IPS DF 19.7 (cell line): ENCODE measurements at regions not wholly inside any gene's neighbourhood (a gene's known extent, or its start where the extent isn't known, plus 50 kb on each side); places are given as distances from the start of the nearest gene placed in this dataset.

ENCODE experiments used
- DNase-seq: peaks from one replicate; pipeline ENCODE4 v3.0.0-alpha.2; 2013; ENCODE audit warnings: low read depth, low spot score

- no peak for DNase-seq
Observed at GRCh38 chr4:13250263-13250662, 233.9 kb downstream of the RAB28 start.

GRCh38 chr4:13248621-13249298 is 235.4 kb downstream of the RAB28 start:
- no peak for DNase-seq

GRCh38 chr4:13246107-13246506 is 238.0 kb downstream of the RAB28 start:
- DNase-seq = no peak

- no peak for DNase-seq
Observed at GRCh38 chr4:13244444-13244843, 239.7 kb downstream of the RAB28 start.

- no peak for DNase-seq
Observed at GRCh38 chr4:13243152-13243551, 241.0 kb downstream of the RAB28 start.

GRCh38 chr4:13240066-13240465 is 244.1 kb downstream of the RAB28 start:
- no peak for DNase-seq

- DNase-seq = no peak
Observed at GRCh38 chr4:13238936-13239335, 245.2 kb downstream of the RAB28 start.

GRCh38 chr4:13236485-13236884 is 247.7 kb downstream of the RAB28 start:
- no peak for DNase-seq

- DNase-seq = no peak
Observed at GRCh38 chr4:13233755-13234154, 250.4 kb downstream of the RAB28 start.

- DNase-seq = no peak
Observed at GRCh38 chr4:13219971-13220370, 264.2 kb downstream of the RAB28 start.

GRCh38 chr4:13218326-13218958 is 265.7 kb downstream of the RAB28 start:
- no peak for DNase-seq

GRCh38 chr4:13215560-13215959 is 268.6 kb downstream of the RAB28 start:
- DNase-seq = no peak

- no peak for DNase-seq
Observed at GRCh38 chr4:13212936-13213335, 271.2 kb downstream of the RAB28 start.

GRCh38 chr4:13209600-13209999 is 274.5 kb downstream of the RAB28 start:
- no peak for DNase-seq

GRCh38 chr4:13208558-13209193 is 275.5 kb downstream of the RAB28 start:
- DNase-seq = no peak

- DNase-seq = no peak
Observed at GRCh38 chr4:13207226-13207625, 276.9 kb downstream of the RAB28 start.

GRCh38 chr4:13203101-13203500 is 281.0 kb downstream of the RAB28 start:
- no peak for DNase-seq

GRCh38 chr4:13202701-13203100 is 281.4 kb downstream of the RAB28 start:
- DNase-seq = no peak

- no peak for DNase-seq
Observed at GRCh38 chr4:13201241-13201640, 282.9 kb downstream of the RAB28 start.

GRCh38 chr4:13196721-13197120 is 287.4 kb downstream of the RAB28 start:
- DNase-seq = no peak

GRCh38 chr4:13193662-13194061 is 290.5 kb downstream of the RAB28 start:
- DNase-seq = peak; percentile 5

GRCh38 chr4:13190093-13190721 is 293.9 kb downstream of the RAB28 start:
- no peak for DNase-seq

- no peak for DNase-seq
Observed at GRCh38 chr4:13184199-13184598, 299.9 kb downstream of the RAB28 start.
